ENCODE measurements at regions not wholly inside any gene's neighbourhood (a gene's known extent, or its start where the extent isn't known, plus 50 kb on each side); places are given as distances from the start of the nearest gene placed in this dataset.
"Not testable (repeated sequence)": the region's sequence is repeated elsewhere in the genome, so short reads cannot be mapped to it uniquely, and the experiment has no call there.

DNA sequence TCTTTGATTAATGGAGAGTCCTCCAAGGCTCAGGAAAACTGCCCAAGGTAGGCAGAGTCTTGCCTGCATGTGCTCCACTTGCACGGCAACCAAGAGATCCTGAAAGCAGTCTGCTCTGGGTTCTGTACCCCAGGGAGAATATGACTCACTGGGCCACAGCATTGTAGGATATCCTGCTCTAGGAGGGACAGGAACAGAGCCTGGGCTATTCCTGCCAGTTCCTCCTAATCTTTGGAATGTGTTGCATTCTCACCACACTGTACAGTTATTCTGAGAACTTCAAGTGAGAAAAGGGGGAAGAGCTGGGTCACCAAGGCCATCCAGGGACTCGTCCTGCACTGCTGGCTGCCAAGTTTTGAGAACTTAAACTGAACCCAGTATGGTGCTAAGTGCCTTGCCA lies 278.5 kb downstream of the MATN1 start:
- intact Hi-C loops (cut with DNase I; ENCODE audit: low total_unique reads) = no loop called here

DNA sequence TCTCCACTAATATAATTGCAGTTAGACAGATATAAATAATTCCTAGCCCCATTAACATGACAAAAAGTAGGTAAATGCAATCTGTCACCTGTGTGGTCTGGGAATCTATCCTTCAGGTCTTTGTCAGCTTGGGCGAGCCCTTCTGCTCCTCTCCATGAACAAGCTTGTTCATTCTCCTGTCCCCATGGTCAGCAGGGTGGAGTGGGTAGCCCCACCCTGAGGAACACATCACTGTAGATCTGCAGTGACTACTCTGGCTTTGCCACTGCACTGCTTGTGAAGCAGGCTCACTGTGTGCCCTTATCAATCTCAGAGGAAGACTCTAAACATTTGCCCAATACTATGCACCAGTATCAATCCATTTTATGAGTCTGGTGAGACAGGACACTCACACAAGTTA lies 279.0 kb downstream of the MATN1 start:
- Histone ChIP-seq H3K36me3 (no peaks in the 10 kb centered on the region), H3K4me3 (no peak overlapping the region), H3K27me3 (no peaks in the 10 kb centered on the region), H3K27ac (no peak overlapping the region), H3K4me1 (no peaks in the 10 kb centered on the region), H3K9me3 (no peaks in the 10 kb centered on the region)
- intact Hi-C loops (cut with DNase I; ENCODE audit: low total_unique reads) (no loop called here), in situ Hi-C loops (cut with MboI; ENCODE audit: low sequenced_read_pairs in 4 of 4) (no loop called here)
- no peak for ATAC-seq
- TF ChIP-seq, protein P1, sequence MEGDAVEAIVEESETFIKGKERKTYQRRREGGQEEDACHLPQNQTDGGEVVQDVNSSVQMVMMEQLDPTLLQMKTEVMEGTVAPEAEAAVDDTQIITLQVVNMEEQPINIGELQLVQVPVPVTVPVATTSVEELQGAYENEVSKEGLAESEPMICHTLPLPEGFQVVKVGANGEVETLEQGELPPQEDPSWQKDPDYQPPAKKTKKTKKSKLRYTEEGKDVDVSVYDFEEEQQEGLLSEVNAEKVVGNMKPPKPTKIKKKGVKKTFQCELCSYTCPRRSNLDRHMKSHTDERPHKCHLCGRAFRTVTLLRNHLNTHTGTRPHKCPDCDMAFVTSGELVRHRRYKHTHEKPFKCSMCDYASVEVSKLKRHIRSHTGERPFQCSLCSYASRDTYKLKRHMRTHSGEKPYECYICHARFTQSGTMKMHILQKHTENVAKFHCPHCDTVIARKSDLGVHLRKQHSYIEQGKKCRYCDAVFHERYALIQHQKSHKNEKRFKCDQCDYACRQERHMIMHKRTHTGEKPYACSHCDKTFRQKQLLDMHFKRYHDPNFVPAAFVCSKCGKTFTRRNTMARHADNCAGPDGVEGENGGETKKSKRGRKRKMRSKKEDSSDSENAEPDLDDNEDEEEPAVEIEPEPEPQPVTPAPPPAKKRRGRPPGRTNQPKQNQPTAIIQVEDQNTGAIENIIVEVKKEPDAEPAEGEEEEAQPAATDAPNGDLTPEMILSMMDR (IDR thresholded peaks at IDR 0.05 in 4 of 5, conservative IDR thresholded peaks at IDR 0.05 in 1 of 5) = no peak
- TF ChIP-seq POLR2A (IDR thresholded peaks at IDR 0.05) = no peak
- DNase-seq = no peak

More for the DNA sequence above, 278.5 kb downstream of the MATN1 start:
- Histone ChIP-seq H3K27ac (no peak overlapping the region), H3K4me1 (no peaks in the 10 kb centered on the region), H3K4me3 (no peak overlapping the region), H3K9me3 (no peaks in the 10 kb centered on the region), H3K27me3 (no peaks in the 10 kb centered on the region), H3K36me3 (no peaks in the 10 kb centered on the region)
- DNase-seq = no peak
- ATAC-seq = no peak
- no peak for TF ChIP-seq POLR2A (IDR thresholded peaks at IDR 0.05)
- TF ChIP-seq, protein P1 (IDR thresholded peaks at IDR 0.05 in 4 of 5, conservative IDR thresholded peaks at IDR 0.05 in 1 of 5) = no peak
- in situ Hi-C loops (cut with MboI; ENCODE audit: low sequenced_read_pairs in 4 of 4) = no loop called here

DNA sequence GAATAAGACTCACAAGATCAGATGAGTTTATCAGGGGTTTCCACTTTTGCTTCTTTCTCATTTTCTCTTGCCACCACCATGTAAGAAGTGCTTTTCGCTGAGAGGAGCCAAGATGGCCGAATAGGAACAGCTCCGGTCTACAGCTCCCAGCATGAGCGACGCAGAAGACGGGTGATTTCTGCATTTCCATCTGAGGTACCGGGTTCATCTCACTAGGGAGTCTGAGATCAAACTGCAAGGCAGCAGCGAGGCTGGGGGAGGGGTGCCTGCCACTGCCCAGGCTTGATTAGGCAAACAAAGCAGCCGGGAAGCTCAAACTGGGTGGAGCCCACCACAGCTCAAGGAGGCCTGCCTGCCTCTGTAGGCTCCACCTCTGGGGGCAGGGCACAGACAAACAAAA lies 285.1 kb downstream of the MATN1 start:
- H3K27ac ChIP-seq; DNase-seq; in situ Hi-C loops (cut with MboI; ENCODE audit: low sequenced_read_pairs in 4 of 4); H3K9me3 ChIP-seq; intact Hi-C loops (cut with DNase I; ENCODE audit: low total_unique reads); H3K4me1 ChIP-seq; H3K4me3 ChIP-seq; ATAC-seq; H3K36me3 ChIP-seq; H3K27me3 ChIP-seq: not testable (repeated sequence)

DNA sequence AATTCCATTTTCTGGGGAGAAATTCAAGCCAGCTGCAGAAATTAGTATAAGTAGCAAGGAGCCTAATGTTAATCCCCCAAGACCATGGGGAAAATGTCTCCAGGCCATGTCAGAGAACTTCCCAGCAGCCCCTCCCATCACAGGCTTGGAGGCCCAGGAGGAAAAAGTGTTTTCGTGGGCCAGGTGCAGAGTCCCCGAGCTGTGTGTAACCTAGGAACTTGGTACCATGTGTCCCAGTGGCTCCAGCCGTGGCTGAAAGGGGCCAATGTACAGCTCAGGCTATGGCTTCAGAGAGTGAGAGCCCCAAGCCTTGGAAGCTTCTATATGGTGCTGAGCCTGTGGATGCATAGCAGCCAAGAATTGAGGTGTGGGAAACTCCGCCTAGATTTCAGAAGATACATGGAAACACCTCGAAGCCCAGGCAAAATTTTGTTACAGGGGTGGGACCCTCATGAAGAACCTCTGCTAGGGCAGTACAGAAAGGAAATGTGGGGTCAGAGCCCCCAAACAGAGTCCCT lies 286.3 kb downstream of the MATN1 start:
- in situ Hi-C loops (cut with MboI; ENCODE audit: low sequenced_read_pairs in 4 of 4) = no loop called here
- no peaks in the 10 kb centered on the region for H3K36me3 ChIP-seq
- intact Hi-C loops (cut with DNase I; ENCODE audit: low total_unique reads) = no loop called here
- DNase-seq (no peak), ATAC-seq (no peak)
- TF ChIP-seq, protein P1 (IDR thresholded peaks at IDR 0.05 in 4 of 5, conservative IDR thresholded peaks at IDR 0.05 in 1 of 5) = no peak
- no peak for TF ChIP-seq POLR2A (IDR thresholded peaks at IDR 0.05)
- no peak overlapping the region for H3K4me3 ChIP-seq
- H3K27me3 ChIP-seq = no peaks in the 10 kb centered on the region
- H3K4me1 ChIP-seq = no peaks in the 10 kb centered on the region
- no peaks in the 10 kb centered on the region for H3K9me3 ChIP-seq
- no peak overlapping the region for H3K27ac ChIP-seq

DNA sequence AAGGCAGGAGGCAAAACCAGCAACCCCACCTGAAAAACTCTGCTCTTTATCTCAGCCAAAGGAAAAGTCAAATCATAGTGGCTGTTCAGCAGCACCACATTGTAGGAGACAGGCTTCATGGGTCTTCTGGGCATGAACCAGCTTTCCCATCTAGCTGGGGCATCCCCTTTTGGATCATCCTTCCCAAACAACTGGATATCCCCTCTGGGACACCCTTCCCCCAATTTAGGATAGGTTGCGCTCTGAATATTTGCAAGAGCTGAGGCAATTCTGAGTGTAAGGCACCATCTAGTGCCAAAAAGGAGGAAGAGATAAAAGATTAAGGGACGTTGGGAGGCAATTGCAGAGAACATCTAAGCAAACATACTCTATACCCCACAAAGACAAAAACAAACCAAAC lies 295.8 kb downstream of the MATN1 start:
- no peak for DNase-seq
- ATAC-seq = no peak
- peaks cover 0 to 13% (median 2%) of the 10 kb centered on the region in 3 donors for H3K27me3 ChIP-seq
- H3K9me3 ChIP-seq = peaks cover 0 to 8% (median 0%) of the 10 kb centered on the region in 3 donors
- H3K4me1 ChIP-seq = no peaks in the 10 kb centered on the region
- in situ Hi-C loops (cut with MboI; ENCODE audit: low sequenced_read_pairs in 4 of 4) = no loop called here
- no peak overlapping the region for H3K27ac ChIP-seq
- no peaks in the 10 kb centered on the region for H3K36me3 ChIP-seq
- TF ChIP-seq, protein P1 (IDR thresholded peaks at IDR 0.05 in 4 of 5, conservative IDR thresholded peaks at IDR 0.05 in 1 of 5) = no peak
- no peak for TF ChIP-seq POLR2A (IDR thresholded peaks at IDR 0.05)
- intact Hi-C loops (cut with DNase I; ENCODE audit: low total_unique reads) = no loop called here
- no peak overlapping the region for H3K4me3 ChIP-seq

Data from gastrocnemius medialis (tissue), 4 donors.